H9 (cell line): ENCODE measurements at regions not wholly inside any gene's neighbourhood (a gene's known extent, or its start where the extent isn't known, plus 50 kb on each side); places are given as distances from the start of the nearest gene placed in this dataset.

Experiments
- DNase-seq: peaks from one replicate; pipeline ENCODE4 v3.0.0-alpha.2; 2017
- H2AFZ ChIP-seq: one replicate; pipeline ENCODE4 v1.6.1; 2013; ENCODE audit warnings: mild to moderate bottlenecking, low read length, control low read depth, moderate library complexity
- H2AK5ac ChIP-seq: 2 replicates; pipeline ENCODE4 v1.6.1; 2013; ENCODE audit warnings: low read length, control low read depth, mixed read lengths; ENCODE audit not compliant: insufficient read length
- H2BK120ac ChIP-seq: one replicate; pipeline ENCODE4 v1.6.1; 2013; ENCODE audit warnings: low read depth, mild to moderate bottlenecking, low read length, control low read depth, inconsistent platforms; ENCODE audit not compliant: poor library complexity, severe bottlenecking
- H2BK12ac ChIP-seq: 2 replicates; pipeline ENCODE4 v1.6.1; 2013; ENCODE audit warnings: low read length, control low read depth, mixed read lengths, low read depth; ENCODE audit not compliant: insufficient read length
- H2BK15ac ChIP-seq: 2 replicates; pipeline ENCODE4 v1.6.1; 2013; ENCODE audit warnings: low read depth, low read length, control low read depth
- H2BK20ac ChIP-seq: one replicate; pipeline ENCODE4 v1.6.1; 2013; ENCODE audit warnings: low read depth, mild to moderate bottlenecking, low read length, control low read depth, inconsistent platforms; ENCODE audit not compliant: poor library complexity, severe bottlenecking
- H2BK5ac ChIP-seq: 2 replicates; pipeline ENCODE4 v1.6.1; 2013; ENCODE audit warnings: low read length, control low read depth, mixed read lengths; ENCODE audit not compliant: insufficient read length
- H3K14ac ChIP-seq: 2 replicates; pipeline ENCODE4 v1.6.1; 2013; ENCODE audit warnings: low read length, control low read depth; ENCODE audit not compliant: insufficient read depth
- H3K18ac ChIP-seq: 2 replicates; pipeline ENCODE4 v1.6.1; 2013; ENCODE audit warnings: low read depth, mild to moderate bottlenecking, mixed read lengths, low read length, control low read depth; ENCODE audit not compliant: insufficient read length
- H3K23ac ChIP-seq: 2 replicates; pipeline ENCODE4 v1.6.1; 2013; ENCODE audit warnings: low read length, control low read depth, mixed read lengths, low read depth; ENCODE audit not compliant: insufficient read length
- H3K23me2 ChIP-seq: 2 replicates; pipeline ENCODE4 v1.6.1; 2013; ENCODE audit warnings: low read depth, mild to moderate bottlenecking, mixed read lengths, low read length, control low read depth; ENCODE audit not compliant: insufficient read length, poor library complexity, severe bottlenecking
- H3K27ac ChIP-seq: 2 replicates; pipeline ENCODE4 v1.5.1; 2013; ENCODE audit warnings: low read length, control low read depth, mixed read lengths, low read depth; ENCODE audit not compliant: insufficient read length
- H3K27me3 ChIP-seq: 2 replicates; pipeline ENCODE4 v1.6.1; 2013; ENCODE audit warnings: low read length, control low read depth, inconsistent platforms; ENCODE audit not compliant: insufficient read depth
- H3K4ac ChIP-seq: 2 replicates; pipeline ENCODE4 v1.6.1; 2013; ENCODE audit warnings: low read depth, mild to moderate bottlenecking, control low read depth, inconsistent platforms, low read length, moderate library complexity
- H3K4me1 ChIP-seq: 2 replicates; pipeline ENCODE4 v1.6.1; 2013; ENCODE audit warnings: low read length, control low read depth, inconsistent platforms; ENCODE audit not compliant: insufficient read depth
- H3K4me2 ChIP-seq: 2 replicates; pipeline ENCODE4 v1.6.1; 2013; ENCODE audit warnings: low read length, control low read depth, mixed read lengths; ENCODE audit not compliant: insufficient read length, insufficient read depth
- H3K56ac ChIP-seq: 2 replicates; pipeline ENCODE4 v1.6.1; 2013; ENCODE audit warnings: low read depth, mild to moderate bottlenecking, mixed read lengths, low read length, control low read depth; ENCODE audit not compliant: insufficient read length
- H3K79me1 ChIP-seq: 2 replicates; pipeline ENCODE4 v1.6.1; 2013; ENCODE audit warnings: low read depth, mild to moderate bottlenecking, moderate library complexity, low read length, control low read depth, inconsistent platforms; ENCODE audit not compliant: insufficient read depth, poor library complexity, severe bottlenecking
- H3K79me2 ChIP-seq: 2 replicates; pipeline ENCODE4 v1.6.1; 2013; ENCODE audit warnings: low read length, control low read depth, inconsistent platforms; ENCODE audit not compliant: insufficient read depth
- H3K9ac ChIP-seq: 2 replicates; pipeline ENCODE4 v1.6.1; 2013; ENCODE audit warnings: low read length, control low read depth, mixed read lengths; ENCODE audit not compliant: insufficient read length; ENCODE audit errors: extremely low read depth
- H3K9me3 ChIP-seq: one replicate; pipeline ENCODE4 v1.6.1; 2013; ENCODE audit warnings: low read depth, low read length, inconsistent platforms; ENCODE audit not compliant: control insufficient read depth
- H3T11ph ChIP-seq: one replicate; pipeline ENCODE4 v1.6.1; 2013; ENCODE audit warnings: mild to moderate bottlenecking, low read length, control low read depth, inconsistent platforms
- H4K20me1 ChIP-seq: one replicate; pipeline ENCODE4 v1.6.1; 2013; ENCODE audit not compliant: control insufficient read depth, insufficient read length, insufficient read depth
- H4K5ac ChIP-seq: 2 replicates; pipeline ENCODE4 v1.6.1; 2013; ENCODE audit warnings: low read depth, mild to moderate bottlenecking, mixed read lengths, low read length, control low read depth; ENCODE audit not compliant: insufficient read length
- H4K8ac ChIP-seq: replicated peaks from 2 replicates; pipeline ENCODE4 v1.6.1; 2013; ENCODE audit warnings: low read length, control low read depth, mixed read lengths, low read depth; ENCODE audit not compliant: insufficient read length
- H4K91ac ChIP-seq: 2 replicates; pipeline ENCODE4 v1.6.1; 2013; ENCODE audit warnings: low read depth, mild to moderate bottlenecking, moderate library complexity, mixed read lengths, low read length, control low read depth; ENCODE audit not compliant: insufficient read length
- H3K27ac Mint-ChIP-seq, 3 experiments: 2 replicates in 2 of 3; 3 replicates in 1 of 3; pipeline ENCODE4 v1.8.0; 2020 to 2021; ENCODE audit warnings: mixed read lengths in 3 of 3, mild to moderate bottlenecking in 1 of 3, moderate library complexity in 1 of 3
- H3K27me3 Mint-ChIP-seq: 2 replicates; pipeline ENCODE4 v1.8.0; 2021; ENCODE audit warnings: low read depth, mild to moderate bottlenecking, moderate library complexity, mixed read lengths
- H3K36me3 Mint-ChIP-seq, 3 experiments: 2 replicates in 2 of 3; 3 replicates in 1 of 3; pipeline ENCODE4 v1.8.0; 2020 to 2021; ENCODE audit warnings: low read depth in 3 of 3, mixed read lengths in 3 of 3; ENCODE audit not compliant: insufficient read depth in 1 of 3
- H3K4me1 Mint-ChIP-seq, 2 experiments: 2 replicates each; pipeline ENCODE4 v1.8.0; 2020; ENCODE audit warnings: mixed read lengths in 2 of 2
- H3K4me3 Mint-ChIP-seq, 2 experiments: 2 replicates in 1 of 2; 3 replicates in 1 of 2; pipeline ENCODE4 v1.8.0; 2020 to 2021; ENCODE audit warnings: mild to moderate bottlenecking in 2 of 2, mixed read lengths in 2 of 2, moderate library complexity in 1 of 2
- H3K9me3 Mint-ChIP-seq, 2 experiments: 2 replicates in 1 of 2; 3 replicates in 1 of 2; pipeline ENCODE4 v1.8.0; 2020; ENCODE audit warnings: mild to moderate bottlenecking in 2 of 2, mixed read lengths in 2 of 2, moderate library complexity in 1 of 2
- CTCF ChIP-seq: fragments of 200-600 bp; sonication (generic); conservative IDR thresholded peaks from 3 replicates; pipeline ENCODE4 v1.8.0; 2021; ENCODE audit warnings: antibody characterized with exemption, mild to moderate bottlenecking
- WGBS: extraction: QIAGEN DNeasy Blood & Tissue Kit; methylation state at CpG from one replicate; pipeline ENCODE4 v1.1.7; 2013; ENCODE audit warnings: missing lambda C conversion rate, low lambda C conversion rate, mixed read lengths; ENCODE audit not compliant: insufficient read length; ENCODE audit errors: extremely low coverage; 5-methylcytosine and 5-hydroxymethylcytosine counted together

DNA sequence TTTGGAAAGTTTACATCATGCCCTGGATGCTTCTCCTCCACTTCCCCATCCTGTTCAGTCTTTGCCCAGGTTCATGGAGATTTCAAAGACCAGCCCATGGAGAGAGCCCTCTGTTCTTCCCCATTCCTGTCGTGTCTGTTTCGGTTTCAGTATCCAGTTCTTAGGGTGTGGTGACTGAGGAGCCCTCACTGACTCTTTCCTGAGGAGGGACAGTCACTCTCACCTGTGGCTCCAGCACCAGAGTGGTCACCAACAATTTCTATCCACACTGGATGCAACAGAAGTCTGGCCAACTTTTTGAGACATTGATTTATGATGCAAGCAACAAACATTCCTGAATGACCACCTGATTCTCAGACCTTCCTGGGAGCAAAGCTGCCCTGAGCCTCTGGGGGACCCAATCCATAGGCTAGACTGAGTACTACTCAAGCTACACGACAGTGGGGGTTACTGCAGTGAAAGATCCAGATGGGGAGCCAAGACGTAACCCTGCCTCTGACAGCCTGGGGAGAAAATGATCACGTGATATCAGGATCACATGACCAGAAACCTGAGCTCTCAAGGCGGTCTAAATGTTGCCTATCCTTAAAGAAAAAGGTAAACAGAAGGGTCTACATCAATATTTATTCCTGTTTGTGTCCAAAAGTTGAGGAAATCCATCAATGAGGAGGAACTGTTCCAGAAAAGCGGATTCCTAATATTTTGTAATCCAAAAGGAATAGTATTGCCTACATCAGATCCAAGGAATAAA lies 76.2 kb upstream of the VPREB1 start:
- Histone ChIP-seq H2BK15ac (no peak overlapping the region), H2BK5ac (no peak overlapping the region), H3K9ac (no peak overlapping the region), H2BK12ac (no peak overlapping the region), H2AFZ (no peak overlapping the region), H3K4ac (no peak overlapping the region), H3K4me2 (peak overlapping the region; percentile 22), H2AK5ac (no peak overlapping the region), H3K27me3 (peaks cover 69% of the 10 kb centered on the region), H3K23ac (no peak overlapping the region), H3K79me2 (no peaks in the 10 kb centered on the region), H3K18ac (no peak overlapping the region), H2BK20ac (no peak overlapping the region), H3T11ph (no peak overlapping the region), H3K4me1 (no peaks in the 10 kb centered on the region), H4K91ac (no peak overlapping the region), H4K5ac (peak overlapping the region; percentile 15), H3K9me3 (no peaks in the 10 kb centered on the region), H3K27ac (no peak overlapping the region), H3K23me2 (no peaks in the 10 kb centered on the region), H4K8ac (no peak overlapping the region), H3K14ac (no peak overlapping the region), H2BK120ac (no peak overlapping the region), H4K20me1 (peaks cover 3% of the 10 kb centered on the region), H3K56ac (no peak overlapping the region), H3K79me1 (no peaks in the 10 kb centered on the region)
- peaks cover 97% of the 10 kb centered on the region for H3K27me3 Mint-ChIP-seq
- peak; percentile 37 for DNase-seq
- H3K9me3 Mint-ChIP-seq, result peaks cover 0 to 6% of the 10 kb centered on the region in 2 experiments; a peak in 2 of 5 replicates
- H3K4me1 Mint-ChIP-seq, result peaks cover 0 to 3% of the 10 kb centered on the region in 2 experiments; a peak in 1 of 4 replicates
- no peak overlapping the region for H3K4me3 Mint-ChIP-seq
- WGBS, result no CpG with 5 or more reads among the region's 7 CpGs
- H3K36me3 Mint-ChIP-seq, result no peaks in the 10 kb centered on the region
- H3K27ac Mint-ChIP-seq, result no peak overlapping the region
- TF ChIP-seq CTCF, result no peak
